ENCODE measurements at regions not wholly inside any gene's neighbourhood (a gene's known extent, or its start where the extent isn't known, plus 50 kb on each side); places are given as distances from the start of the nearest gene placed in this dataset.

DNA sequence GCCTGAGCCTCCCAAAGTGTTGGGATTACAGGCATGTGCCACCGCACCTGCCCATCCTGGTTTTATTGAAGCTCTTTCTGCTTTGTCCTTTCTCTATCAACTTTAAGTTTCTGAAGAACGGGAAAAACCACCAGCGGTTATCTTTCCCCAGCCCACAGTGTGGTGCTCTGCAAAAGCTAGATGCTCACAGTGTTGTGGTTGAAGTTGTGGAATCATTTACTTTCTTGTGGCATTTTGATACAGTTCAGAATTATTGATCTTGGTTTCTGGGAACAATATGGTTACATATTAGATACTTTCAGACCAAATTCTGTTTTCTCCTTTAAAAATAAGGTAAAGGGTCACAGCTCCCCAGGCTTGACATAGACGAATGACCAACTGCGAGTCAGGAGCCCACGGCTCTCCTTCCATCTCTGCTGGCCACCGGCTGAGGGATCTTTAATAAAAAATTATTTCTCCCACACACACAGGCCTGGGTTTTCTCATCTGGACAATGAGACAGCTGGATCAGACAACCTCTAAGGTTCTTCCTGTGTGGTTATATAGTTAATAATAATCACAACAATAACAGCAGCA is 385.3 kb downstream of the SETD4 start:
- Histone ChIP-seq H3K4me2 (ENCODE audit: low read depth, low read length) (no peak overlapping the region), H4K20me1 (ENCODE audit: insufficient read depth, low read length) (no peaks in the 10 kb centered on the region), H3K4me3 (replicated peaks in 1 of 3; ENCODE audit: insufficient read depth in 1 of 3, low read depth in 2 of 3, low read length in 3 of 3) (no peak overlapping the region), H3K9ac (ENCODE audit: insufficient read depth, low read depth, low read length) (no peak overlapping the region), H3K79me2 (ENCODE audit: insufficient read depth, low read length) (no peaks in the 10 kb centered on the region), H3K9me3 (ENCODE audit: low read length) (no peaks in the 10 kb centered on the region), H3K27me3 (ENCODE audit: control insufficient read depth in 1 of 2, insufficient read depth in 2 of 2, low read length in 2 of 2) (no peaks in the 10 kb centered on the region), H3K27ac (ENCODE audit: extremely low read length, insufficient read depth, low read length) (no peak overlapping the region), H3K4me1 (ENCODE audit: insufficient read depth, low read length) (peaks cover 22% of the 10 kb centered on the region), H3K36me3 (replicated peaks in 1 of 2; ENCODE audit: control insufficient read depth in 1 of 2, insufficient read depth in 2 of 2, low read length in 2 of 2) (no peaks in the 10 kb centered on the region), H2AFZ (ENCODE audit: low read length) (no peak overlapping the region)
- POLR2A ChIA-PET: no interaction called here
- FAIRE-seq (no peak), ATAC-seq (no peak), DNase-seq (ENCODE audit: low spot score) (no peak)
- intact Hi-C loops (cut with micrococcal nuclease; ENCODE audit: unreplicated experiment) (no loop called here), in situ Hi-C loops (cut with HindIII; ENCODE audit: extremely low pct_ligation_motif_present, low pct_unique_long_range_greater_than_20kb) (no loop called here)
- TF ChIP-seq ZNF841 (CRISPR knock-in tag; IDR thresholded peaks at IDR 0.05; ENCODE audit: borderline replicate concordance): no peak
- TF ChIP-seq ZNF589 (CRISPR knock-in tag; conservative IDR thresholded peaks at IDR 0.05): no peak
- TF ChIP-seq, protein P1, sequence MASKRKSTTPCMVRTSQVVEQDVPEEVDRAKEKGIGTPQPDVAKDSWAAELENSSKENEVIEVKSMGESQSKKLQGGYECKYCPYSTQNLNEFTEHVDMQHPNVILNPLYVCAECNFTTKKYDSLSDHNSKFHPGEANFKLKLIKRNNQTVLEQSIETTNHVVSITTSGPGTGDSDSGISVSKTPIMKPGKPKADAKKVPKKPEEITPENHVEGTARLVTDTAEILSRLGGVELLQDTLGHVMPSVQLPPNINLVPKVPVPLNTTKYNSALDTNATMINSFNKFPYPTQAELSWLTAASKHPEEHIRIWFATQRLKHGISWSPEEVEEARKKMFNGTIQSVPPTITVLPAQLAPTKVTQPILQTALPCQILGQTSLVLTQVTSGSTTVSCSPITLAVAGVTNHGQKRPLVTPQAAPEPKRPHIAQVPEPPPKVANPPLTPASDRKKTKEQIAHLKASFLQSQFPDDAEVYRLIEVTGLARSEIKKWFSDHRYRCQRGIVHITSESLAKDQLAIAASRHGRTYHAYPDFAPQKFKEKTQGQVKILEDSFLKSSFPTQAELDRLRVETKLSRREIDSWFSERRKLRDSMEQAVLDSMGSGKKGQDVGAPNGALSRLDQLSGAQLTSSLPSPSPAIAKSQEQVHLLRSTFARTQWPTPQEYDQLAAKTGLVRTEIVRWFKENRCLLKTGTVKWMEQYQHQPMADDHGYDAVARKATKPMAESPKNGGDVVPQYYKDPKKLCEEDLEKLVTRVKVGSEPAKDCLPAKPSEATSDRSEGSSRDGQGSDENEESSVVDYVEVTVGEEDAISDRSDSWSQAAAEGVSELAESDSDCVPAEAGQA (IDR thresholded peaks at IDR 0.05; ENCODE audit: low read depth): no peak
- TF ChIP-seq, protein P1 (CRISPR knock-in tag; IDR thresholded peaks at IDR 0.05; ENCODE audit: borderline replicate concordance): no peak
- TF ChIP-seq SIX1 (CRISPR knock-in tag; IDR thresholded peaks at IDR 0.05; ENCODE audit: borderline replicate concordance): no peak
- TF ChIP-seq NR2F1 (CRISPR knock-in tag; IDR thresholded peaks at IDR 0.05): no peak
- no peak for TF ChIP-seq ZNF205 (CRISPR knock-in tag; IDR thresholded peaks at IDR 0.05)
- TF ChIP-seq MTA1 (CRISPR knock-in tag; IDR thresholded peaks at IDR 0.05; ENCODE audit: borderline replicate concordance): no peak
- TF ChIP-seq DMAP1 (CRISPR knock-in tag; IDR thresholded peaks at IDR 0.05): no peak
- no peak for TF ChIP-seq MTF1 (CRISPR knock-in tag; IDR thresholded peaks at IDR 0.05)
- TF ChIP-seq PAF1 (CRISPR knock-in tag; IDR thresholded peaks at IDR 0.05): no peak
- TF ChIP-seq TRIM24 (CRISPR knock-in tag; IDR thresholded peaks at IDR 0.05): no peak
- no peak for TF ChIP-seq ZFP82 (CRISPR knock-in tag; IDR thresholded peaks at IDR 0.05; ENCODE audit: borderline replicate concordance)
- no peak for TF ChIP-seq MIER2 (CRISPR knock-in tag; IDR thresholded peaks at IDR 0.05)
- no TSS peak for BruUV-seq (replicated peaks)
- WGBS (ENCODE audit: low lambda C conversion rate): 81% methylated on average over 7 of the region's 7 CpGs
- CTCF ChIA-PET (ENCODE audit: low intra/inter-chr PET ratio, low total read pairs): no interaction called here

Measured in HepG2 (cell line).